Kidney glomerular epithelial cell (primary cell): ENCODE measurements at regions not wholly inside any gene's neighbourhood (a gene's known extent, or its start where the extent isn't known, plus 50 kb on each side); places are given as distances from the start of the nearest gene placed in this dataset.
"Not testable (repeated sequence)": the region's sequence is repeated elsewhere in the genome, so short reads cannot be mapped to it uniquely, and the experiment has no call there.

Experiments used
- DNase-seq: peaks from one replicate; lab custom pipeline; 2025; lab: John Stamatoyannopoulos, UW

- DNase-seq: no peak
Observed at GRCh38 chr20:46785958-46786357, 76.5 kb downstream of the SLC2A10 start.

- DNase-seq: no peak
Observed at GRCh38 chr20:46786566-46786965, 77.1 kb downstream of the SLC2A10 start.

GRCh38 chr20:46787991-46788762 is 78.7 kb downstream of the SLC2A10 start:
- DNase-seq: no peak

GRCh38 chr20:46788763-46789091 is 79.3 kb downstream of the SLC2A10 start:
- DNase-seq: not testable (repeated sequence)

- DNase-seq: peak; percentile 23
Observed at GRCh38 chr20:46789339-46790028, 80.0 kb downstream of the SLC2A10 start.

GRCh38 chr20:46791722-46792416 is 82.4 kb downstream of the SLC2A10 start:
- no peak for DNase-seq

GRCh38 chr20:46797206-46797605 is 87.8 kb downstream of the SLC2A10 start:
- DNase-seq: no peak

- DNase-seq: no peak
Observed at GRCh38 chr20:46798430-46798829, 89.0 kb downstream of the SLC2A10 start.

- DNase-seq: no peak
Observed at GRCh38 chr20:46799781-46800408, 90.4 kb downstream of the SLC2A10 start.

- no peak for DNase-seq
Observed at GRCh38 chr20:46800409-46800804, 91.0 kb downstream of the SLC2A10 start.

- DNase-seq: no peak
Observed at GRCh38 chr20:46801003-46801702, 91.7 kb downstream of the SLC2A10 start.

GRCh38 chr20:46802722-46803121 is 91.9 kb upstream of the EYA2 start:
- no peak for DNase-seq

- DNase-seq: no peak
Observed at GRCh38 chr20:46803123-46804020, 91.3 kb upstream of the EYA2 start.

- DNase-seq: no peak
Observed at GRCh38 chr20:46804126-46804525, 90.5 kb upstream of the EYA2 start.

GRCh38 chr20:46805836-46806235 is 88.8 kb upstream of the EYA2 start:
- DNase-seq: no peak

- DNase-seq: no peak
Observed at GRCh38 chr20:46807998-46808397, 86.6 kb upstream of the EYA2 start.

- no peak for DNase-seq
Observed at GRCh38 chr20:46808565-46808964, 86.1 kb upstream of the EYA2 start.

GRCh38 chr20:46809706-46810360 is 84.8 kb upstream of the EYA2 start:
- DNase-seq: no peak

GRCh38 chr20:46810448-46811223 is 84.0 kb upstream of the EYA2 start:
- DNase-seq: no peak
